GM19452 (cell line): ENCODE measurements at regions not wholly inside any gene's neighbourhood (a gene's known extent, or its start where the extent isn't known, plus 50 kb on each side); places are given as distances from the start of the nearest gene placed in this dataset.
"Not testable (repeated sequence)": the region's sequence is repeated elsewhere in the genome, so short reads cannot be mapped to it uniquely, and the experiment has no call there.

Experiments
- ATAC-seq: cut with Tn5 transposase; IDR thresholded peaks from one replicate; pipeline ENCODE4 v1.9.1; 2021; ENCODE audit not compliant: unreplicated experiment

GRCh38 chr5:110985882-110986281, 85.6 kb upstream of the TSLP start:
- ATAC-seq: not testable (repeated sequence)

- ATAC-seq: not testable (repeated sequence)
Observed at GRCh38 chr5:110987573-110987972, 83.9 kb upstream of the TSLP start.

DNA sequence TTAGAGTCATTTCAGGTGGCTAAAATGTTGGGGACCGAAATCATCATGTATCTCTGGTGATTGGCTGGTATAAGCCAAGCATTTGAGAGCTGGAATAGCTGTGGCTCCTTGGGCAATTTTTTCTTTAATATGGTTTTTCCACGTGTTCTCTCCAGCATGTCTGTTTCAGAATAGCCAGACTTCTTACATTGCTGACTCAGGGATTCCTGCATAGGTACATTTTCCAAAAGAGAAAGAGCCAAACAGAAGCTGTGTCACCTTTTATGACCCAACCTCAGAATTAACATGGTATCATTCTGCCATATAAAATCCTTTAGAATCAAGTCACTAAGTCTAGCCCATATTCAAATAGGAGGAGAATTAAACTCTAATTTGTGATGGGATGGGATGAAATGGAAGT, 74.8 kb upstream of the TSLP start:
- ATAC-seq: no peak

- no peak for ATAC-seq
Observed at GRCh38 chr5:111002036-111002435, 69.5 kb upstream of the TSLP start.

- no peak for ATAC-seq
Observed at GRCh38 chr5:111003623-111004022, 67.9 kb upstream of the TSLP start.

DNA sequence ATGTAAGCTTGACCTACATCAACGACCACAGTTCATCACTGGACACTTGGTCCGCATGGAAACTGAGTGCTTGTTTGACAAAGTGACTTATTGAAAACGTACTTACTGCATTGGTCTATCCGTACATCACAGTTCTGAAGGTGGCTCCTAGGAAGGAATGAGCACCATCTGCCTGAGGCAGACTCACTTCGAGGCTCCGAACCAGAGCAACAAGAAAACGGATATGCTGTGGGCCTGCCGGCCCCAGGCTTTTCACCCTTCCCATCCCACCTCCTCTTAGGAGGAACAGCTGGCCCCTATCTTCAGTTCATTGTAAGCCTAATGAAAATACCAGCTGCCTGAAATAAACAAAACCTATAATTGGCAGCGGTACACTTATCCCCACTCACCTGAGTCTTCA, 67.2 kb upstream of the TSLP start:
- no peak for ATAC-seq

DNA sequence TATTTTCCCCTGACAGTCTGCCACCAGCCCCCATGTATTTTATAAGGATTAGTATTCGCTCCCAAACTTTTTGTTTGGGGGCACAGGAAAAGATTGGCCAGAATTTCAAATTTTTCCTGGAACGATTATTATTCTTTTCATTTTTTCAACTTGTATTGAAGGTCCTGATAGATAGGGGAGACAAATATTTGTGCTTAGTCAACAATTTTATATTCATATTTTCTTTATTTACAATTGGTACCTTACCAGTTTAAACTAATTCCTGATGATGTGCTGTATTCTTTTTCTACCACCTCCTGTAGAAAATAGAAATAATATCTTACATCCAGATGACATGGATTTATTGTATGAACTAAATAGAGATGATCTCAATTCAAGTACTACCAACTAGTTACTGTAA, 60.7 kb upstream of the TSLP start:
- ATAC-seq: no peak

DNA sequence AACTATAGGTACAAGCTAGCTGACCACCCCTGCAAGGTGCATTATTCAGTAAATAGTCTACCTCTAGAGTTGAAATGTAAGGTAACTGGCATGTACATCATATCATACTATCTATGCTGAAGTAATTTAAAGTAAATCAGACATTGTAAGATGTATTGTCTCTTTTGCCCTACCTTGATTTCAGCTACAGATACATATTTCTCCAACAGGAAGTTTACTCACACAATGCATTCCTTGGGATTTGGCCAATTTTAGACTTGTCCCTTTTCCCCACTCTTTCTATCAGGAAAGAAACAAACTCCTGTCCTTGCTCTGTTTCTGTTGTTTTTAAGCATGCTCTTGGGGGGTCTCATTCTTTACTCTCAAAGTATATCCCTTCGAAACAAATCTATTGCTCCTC, 58.5 kb upstream of the TSLP start:
- ATAC-seq: no peak

GRCh38 chr5:111016801-111017200, 54.7 kb upstream of the TSLP start:
- no peak for ATAC-seq

- ATAC-seq: no peak
Observed at GRCh38 chr5:111017731-111018130, 53.8 kb upstream of the TSLP start.
